K562 (cell line): ENCODE measurements at regions not wholly inside any gene's neighbourhood (a gene's known extent, or its start where the extent isn't known, plus 50 kb on each side); places are given as distances from the start of the nearest gene placed in this dataset.

Experiments
- BCLAF1 ChIP-seq, 2 experiments: fragments of 450-650 bp in 1 of 2; IDR thresholded peaks; 2 replicates each; pipeline ENCODE4 v1.6.1; 2011 to 2017; ENCODE audit warnings: low read depth in 2 of 2, antibody characterized with exemption in 1 of 2, borderline replicate concordance in 1 of 2, low read length in 1 of 2, mild to moderate bottlenecking in 1 of 2, mixed read lengths in 1 of 2; ENCODE audit not compliant: control insufficient read depth in 1 of 2
- GABPB2 ChIP-seq: fragments of 250-450 bp; sonication (Bioruptor Pico); conservative IDR thresholded peaks from 2 replicates; pipeline ENCODE4 v1.5.1; 2021; ENCODE audit warnings: mild to moderate bottlenecking
- HNRNPK ChIP-seq: fragments of 200-400 bp; formaldehyde crosslinking; IDR thresholded peaks from one replicate; pipeline ENCODE4 v1.6.1; 2018; ENCODE audit warnings: mild to moderate bottlenecking, low read depth, low read length; ENCODE audit not compliant: poor library complexity, severe bottlenecking
- HNRNPL ChIP-seq: fragments of 200-400 bp; formaldehyde crosslinking; IDR thresholded peaks from 2 replicates; pipeline ENCODE4 v1.6.1; 2017; ENCODE audit warnings: low read depth, mild to moderate bottlenecking, low read length
- KDM2B ChIP-seq: fragments of 250-450 bp; sonication (Bioruptor Pico); IDR thresholded peaks from 2 replicates; pipeline ENCODE4 v1.8.0; 2021; ENCODE audit warnings: mild to moderate bottlenecking, moderate library complexity
- MAX ChIP-seq: sonication (generic); formaldehyde crosslinking; IDR thresholded peaks from 2 replicates; pipeline ENCODE4 v1.9.0; 2022; ENCODE audit warnings: mild to moderate bottlenecking, missing genetic modification reagents
- NCOA4 ChIP-seq: fragments of 450-650 bp; IDR thresholded peaks from 2 replicates; pipeline ENCODE4 v1.6.1; 2018; ENCODE audit warnings: mild to moderate bottlenecking; ENCODE audit not compliant: partially characterized antibody
- NR2F6 ChIP-seq: fragments of 450-650 bp; formaldehyde crosslinking; IDR thresholded peaks from 2 replicates; pipeline ENCODE4 v1.4.0; 2020; ENCODE audit warnings: mild to moderate bottlenecking
- RBFOX2 ChIP-seq: fragments of 200-400 bp; formaldehyde crosslinking; IDR thresholded peaks from 2 replicates; pipeline ENCODE4 v1.6.1; 2017; ENCODE audit warnings: low read depth, mild to moderate bottlenecking, low read length, moderate library complexity
- RFX1 ChIP-seq: fragments of 450-650 bp; IDR thresholded peaks from 2 replicates; pipeline ENCODE4 v1.6.1; 2016; ENCODE audit warnings: mild to moderate bottlenecking, moderate library complexity
- RFX7 ChIP-seq: fragments of 250-450 bp; sonication (Bioruptor Pico); IDR thresholded peaks from 2 replicates; pipeline ENCODE4 v1.5.1; 2021; ENCODE audit warnings: mild to moderate bottlenecking
- SMAD1 ChIP-seq: fragments of 150-350 bp; IDR thresholded peaks from 2 replicates; pipeline ENCODE4 v1.6.1; 2014; ENCODE audit warnings: low read length, low read depth; ENCODE audit not compliant: partially characterized antibody
- SMAD2 ChIP-seq: fragments of 150-350 bp; IDR thresholded peaks from 2 replicates; pipeline ENCODE4 v1.6.1; 2014; ENCODE audit warnings: low read depth, mild to moderate bottlenecking, low read length
- SMARCA5 ChIP-seq: fragments of 450-650 bp; IDR thresholded peaks from 2 replicates; pipeline ENCODE4 v1.6.1; 2016
- SMARCB1 ChIP-seq: IDR thresholded peaks from 2 replicates; pipeline ENCODE4 v1.6.1; 2011; ENCODE audit warnings: improper control_type of control experiment, low read depth; ENCODE audit not compliant: insufficient read length
- SREBF1 ChIP-seq: fragments of 150-350 bp; IDR thresholded peaks from 2 replicates; pipeline ENCODE4 v1.6.1; 2014; ENCODE audit warnings: antibody characterized with exemption, low read depth, low read length, borderline replicate concordance
- SREBF2 ChIP-seq: sonication (generic); formaldehyde crosslinking; IDR thresholded peaks from 2 replicates; pipeline ENCODE4 v1.4.0; 2020; ENCODE audit warnings: mild to moderate bottlenecking, missing genetic modification reagents
- TARDBP ChIP-seq: fragments of 450-650 bp; IDR thresholded peaks from 2 replicates; pipeline ENCODE4 v1.6.1; 2016
- U2AF2 ChIP-seq: fragments of 200-400 bp; formaldehyde crosslinking; optimal IDR thresholded peaks from 2 replicates; pipeline ENCODE3; 2017; ENCODE audit warnings: low read depth, mild to moderate bottlenecking, low read length
- ZFP91 ChIP-seq: sonication (generic); formaldehyde crosslinking; IDR thresholded peaks from 2 replicates; pipeline ENCODE4 v1.8.0; 2022; ENCODE audit warnings: mild to moderate bottlenecking, missing genetic modification reagents
- ZNF143 ChIP-seq: sonication (generic); formaldehyde crosslinking; IDR thresholded peaks from 2 replicates; pipeline ENCODE4 v1.9.0; 2022; ENCODE audit warnings: mild to moderate bottlenecking, missing genetic modification reagents
- ZNF384 ChIP-seq: IDR thresholded peaks from 2 replicates; pipeline ENCODE4 v1.6.1; 2012; ENCODE audit warnings: low read depth, low read length, improper control_type of control experiment
- ZNF668 ChIP-seq: fragments of 250-450 bp; sonication (Bioruptor Pico); IDR thresholded peaks from 2 replicates; pipeline ENCODE4 v1.8.0; 2022; ENCODE audit warnings: mild to moderate bottlenecking, inconsistent platforms
- ZNF695 ChIP-seq: fragments of 450-650 bp; formaldehyde crosslinking; IDR thresholded peaks from 2 replicates; pipeline ENCODE4 v1.4.0; 2020; ENCODE audit warnings: mild to moderate bottlenecking, moderate library complexity
- ZNF699 ChIP-seq: fragments of 250-450 bp; sonication (Bioruptor Pico); IDR thresholded peaks from 2 replicates; pipeline ENCODE4 v1.8.0; 2021; ENCODE audit warnings: mild to moderate bottlenecking, moderate library complexity; ENCODE audit not compliant: insufficient replicate concordance

- TF ChIP-seq ZFP91 (CRISPR knock-in tag) (peak; percentile 67; the same call in 1 of the 2 replicates), RFX1 (no peak), ZNF695 (CRISPR knock-in tag) (no peak), ZNF699 (no peak), HNRNPK (no peak), ZNF668 (CRISPR knock-in tag) (peak; percentile 78), RBFOX2 (no peak), NCOA4 (no peak), GABPB2 (CRISPR knock-in tag) (no peak), KDM2B (CRISPR knock-in tag) (no peak), SMAD1 (no peak), BCLAF1 (IDR thresholded peaks at IDR 0.05; ENCODE audit: borderline replicate concordance in 1 of 2, control insufficient read depth in 1 of 2, low read depth in 2 of 2, low read length in 1 of 2) (0 out of 4 replicates have a peak, but pooled peaks of 1 of the 2 experiments have one; percentile 71), TARDBP (peak; percentile 93), U2AF2 (no peak), SMARCA5 (no peak), MAX (CRISPR knock-in tag) (peak; percentile 80), ZNF143 (CRISPR knock-in tag) (peak; percentile 53; the same call in 1 of the 2 replicates), ZNF384 (no peak), RFX7 (CRISPR knock-in tag) (no peak), SMARCB1 (peak; percentile 60), HNRNPL (peak; percentile 82), SMAD2 (no peak), SREBF2 (no peak; the same call in 1 of the 2 replicates), SREBF1 (peak; percentile 78), NR2F6 (CRISPR knock-in tag) (no peak)
Observed at GRCh38 chr5:175796536-175797499, 74.6 kb upstream of the CPLX2 start (continued).
